ENCODE measurements at regions not wholly inside any gene's neighbourhood (a gene's known extent, or its start where the extent isn't known, plus 50 kb on each side); places are given as distances from the start of the nearest gene placed in this dataset.

- Mint-ChIP-seq H3K36me3 (ENCODE audit: low read depth) (peaks cover 7% of the 10 kb centered on the region), H3K4me1 (ENCODE audit: low read depth) (no peaks in the 10 kb centered on the region), H3K9me3 (no peaks in the 10 kb centered on the region), H3K27me3 (ENCODE audit: low read depth) (no peaks in the 10 kb centered on the region), H3K4me3 (no peak overlapping the region), H3K27ac (no peak overlapping the region)
- CTCF ChIA-PET: no interaction called here
- no peak for DNase-seq
- intact Hi-C loops (cut with micrococcal nuclease): no loop called here
Measured at GRCh38 chr12:107635139-107635538, 50.5 kb upstream of the PWP1 start.

All from activated naive CD4-positive, alpha-beta T cell treated with anti-CD3 and anti-CD28 coated beads for 36 hours (primary cell).